GM12878 (cell line): ENCODE measurements at regions not wholly inside any gene's neighbourhood (a gene's known extent, or its start where the extent isn't known, plus 50 kb on each side); places are given as distances from the start of the nearest gene placed in this dataset.

ENCODE experiments used
- CREB1 ChIP-seq: IDR thresholded peaks from 2 replicates; pipeline ENCODE4 v1.6.1; 2012; ENCODE audit warnings: low read depth, mild to moderate bottlenecking, inconsistent platforms
- MYC ChIP-seq: IDR thresholded peaks from 2 replicates; pipeline ENCODE4 v1.6.1; 2011; ENCODE audit warnings: mild to moderate bottlenecking, low read length, moderate library complexity, inconsistent platforms; ENCODE audit not compliant: insufficient read depth, insufficient replicate concordance, insufficient read length, severe bottlenecking
- POLR2AphosphoS5 ChIP-seq: IDR thresholded peaks from 2 replicates; pipeline ENCODE4 v1.6.1; 2011; ENCODE audit warnings: mild to moderate bottlenecking, low read length, inconsistent platforms
- ZNF274 ChIP-seq: IDR thresholded peaks from one replicate; pipeline ENCODE4 v1.8.0; 2011; ENCODE audit not compliant: insufficient read length, insufficient read depth
- TF ChIP-seq, protein P1 (sequence below), 3 experiments: IDR thresholded peaks in 2 of 3; conservative IDR thresholded peaks in 1 of 3; 2 replicates each; pipeline ENCODE4 v1.5.1; 2011; ENCODE audit warnings: low read depth in 3 of 3, low read length in 3 of 3, mild to moderate bottlenecking in 3 of 3, control low read depth in 2 of 3, moderate library complexity in 2 of 3, inconsistent platforms in 1 of 3, mixed read lengths in 1 of 3; ENCODE audit not compliant: control insufficient read depth in 2 of 3, insufficient read depth in 1 of 3; ENCODE audit errors: extremely low read depth in 1 of 3

DNA sequence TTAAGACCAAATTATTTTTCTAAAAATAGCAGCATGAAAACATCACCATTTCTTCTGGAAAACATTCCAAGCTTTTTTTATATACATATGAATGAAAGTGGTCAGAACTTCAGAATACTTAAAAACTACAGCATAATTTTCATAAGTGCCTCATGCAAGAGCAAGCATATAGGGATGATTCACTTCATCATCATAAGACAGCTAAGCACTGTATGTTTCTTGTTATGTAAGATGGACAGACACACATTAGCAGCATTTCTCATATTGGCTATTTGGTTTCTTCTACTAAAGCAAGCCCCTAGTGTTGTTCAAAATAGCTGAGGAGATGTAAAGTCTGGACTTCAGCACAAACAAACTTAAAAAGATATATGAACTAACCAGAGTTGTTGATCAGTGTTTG lies 213.1 kb upstream of the NOCT start:
- TF ChIP-seq ZNF274 = no peak
- no peak for TF ChIP-seq POLR2AphosphoS5
- TF ChIP-seq, protein P1, sequence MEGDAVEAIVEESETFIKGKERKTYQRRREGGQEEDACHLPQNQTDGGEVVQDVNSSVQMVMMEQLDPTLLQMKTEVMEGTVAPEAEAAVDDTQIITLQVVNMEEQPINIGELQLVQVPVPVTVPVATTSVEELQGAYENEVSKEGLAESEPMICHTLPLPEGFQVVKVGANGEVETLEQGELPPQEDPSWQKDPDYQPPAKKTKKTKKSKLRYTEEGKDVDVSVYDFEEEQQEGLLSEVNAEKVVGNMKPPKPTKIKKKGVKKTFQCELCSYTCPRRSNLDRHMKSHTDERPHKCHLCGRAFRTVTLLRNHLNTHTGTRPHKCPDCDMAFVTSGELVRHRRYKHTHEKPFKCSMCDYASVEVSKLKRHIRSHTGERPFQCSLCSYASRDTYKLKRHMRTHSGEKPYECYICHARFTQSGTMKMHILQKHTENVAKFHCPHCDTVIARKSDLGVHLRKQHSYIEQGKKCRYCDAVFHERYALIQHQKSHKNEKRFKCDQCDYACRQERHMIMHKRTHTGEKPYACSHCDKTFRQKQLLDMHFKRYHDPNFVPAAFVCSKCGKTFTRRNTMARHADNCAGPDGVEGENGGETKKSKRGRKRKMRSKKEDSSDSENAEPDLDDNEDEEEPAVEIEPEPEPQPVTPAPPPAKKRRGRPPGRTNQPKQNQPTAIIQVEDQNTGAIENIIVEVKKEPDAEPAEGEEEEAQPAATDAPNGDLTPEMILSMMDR (IDR thresholded peaks at IDR 0.05 in 2 of 3, conservative IDR thresholded peaks at IDR 0.05 in 1 of 3; ENCODE audit: control insufficient read depth in 2 of 3, extremely low read depth in 1 of 3, insufficient read depth in 1 of 3, low read depth in 3 of 3, low read length in 3 of 3) = no peak
- no peak for TF ChIP-seq MYC
- TF ChIP-seq CREB1 = no peak
